ENCODE measurements at regions not wholly inside any gene's neighbourhood (a gene's known extent, or its start where the extent isn't known, plus 50 kb on each side); places are given as distances from the start of the nearest gene placed in this dataset.

DNA sequence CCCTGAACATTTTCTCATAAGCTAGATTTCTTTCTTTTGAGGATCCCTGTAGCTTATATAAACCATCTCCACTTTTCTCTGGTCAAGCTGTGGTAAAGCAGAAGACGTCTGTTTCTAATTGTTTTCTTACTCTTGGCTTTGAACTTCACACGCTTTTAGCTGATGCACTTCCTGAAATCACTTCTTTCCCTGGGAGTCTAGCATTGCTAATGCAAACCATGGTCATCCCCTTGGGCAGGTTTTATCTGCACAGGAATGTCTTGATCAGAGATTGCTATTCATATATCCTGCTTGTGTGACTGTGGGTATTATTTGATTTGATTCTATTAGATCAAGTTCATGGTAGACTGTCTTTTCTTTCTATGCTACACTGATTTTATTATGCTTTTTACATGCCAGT, 199.2 kb upstream of the POU2AF2 start:
- TF ChIP-seq, protein P1, sequence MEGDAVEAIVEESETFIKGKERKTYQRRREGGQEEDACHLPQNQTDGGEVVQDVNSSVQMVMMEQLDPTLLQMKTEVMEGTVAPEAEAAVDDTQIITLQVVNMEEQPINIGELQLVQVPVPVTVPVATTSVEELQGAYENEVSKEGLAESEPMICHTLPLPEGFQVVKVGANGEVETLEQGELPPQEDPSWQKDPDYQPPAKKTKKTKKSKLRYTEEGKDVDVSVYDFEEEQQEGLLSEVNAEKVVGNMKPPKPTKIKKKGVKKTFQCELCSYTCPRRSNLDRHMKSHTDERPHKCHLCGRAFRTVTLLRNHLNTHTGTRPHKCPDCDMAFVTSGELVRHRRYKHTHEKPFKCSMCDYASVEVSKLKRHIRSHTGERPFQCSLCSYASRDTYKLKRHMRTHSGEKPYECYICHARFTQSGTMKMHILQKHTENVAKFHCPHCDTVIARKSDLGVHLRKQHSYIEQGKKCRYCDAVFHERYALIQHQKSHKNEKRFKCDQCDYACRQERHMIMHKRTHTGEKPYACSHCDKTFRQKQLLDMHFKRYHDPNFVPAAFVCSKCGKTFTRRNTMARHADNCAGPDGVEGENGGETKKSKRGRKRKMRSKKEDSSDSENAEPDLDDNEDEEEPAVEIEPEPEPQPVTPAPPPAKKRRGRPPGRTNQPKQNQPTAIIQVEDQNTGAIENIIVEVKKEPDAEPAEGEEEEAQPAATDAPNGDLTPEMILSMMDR (IDR thresholded peaks at IDR 0.05; ENCODE audit: low read length): no peak
- TF ChIP-seq EZH2phosphoT487 (IDR thresholded peaks at IDR 0.05; ENCODE audit: low read length) (no peak), EZH2 (optimal IDR thresholded peaks at IDR 0.05; ENCODE audit: low read depth, low read length) (no peak)

Data from MM.1S (cell line).